NCI-H345 treated with DMSO at 0.1 percent for 48 hours (cell line): ENCODE measurements at regions not wholly inside any gene's neighbourhood (a gene's known extent, or its start where the extent isn't known, plus 50 kb on each side); places are given as distances from the start of the nearest gene placed in this dataset.

Experiments
- DNase-seq: peaks from one replicate; lab custom pipeline; 2025; ENCODE audit not compliant: unreplicated experiment; lab: John Stamatoyannopoulos, UW

GRCh38 chr19:28020619-28021258 is 1192.2 kb downstream of the UQCRFS1 start:
- DNase-seq: peak; percentile 54

GRCh38 chr19:28019901-28020300 is 1193.0 kb downstream of the UQCRFS1 start:
- no peak for DNase-seq

GRCh38 chr19:28019371-28019770 is 1193.6 kb downstream of the UQCRFS1 start:
- DNase-seq: no peak

- DNase-seq: no peak
Observed at GRCh38 chr19:28018499-28018898, 1194.5 kb downstream of the UQCRFS1 start.

GRCh38 chr19:28014615-28015405 is 1198.1 kb downstream of the UQCRFS1 start:
- no peak for DNase-seq

GRCh38 chr19:28012361-28012760 is 1200.6 kb downstream of the UQCRFS1 start:
- no peak for DNase-seq

GRCh38 chr19:28010656-28011055 is 1202.3 kb downstream of the UQCRFS1 start:
- DNase-seq: no peak

- DNase-seq: no peak
Observed at GRCh38 chr19:28009696-28010095, 1203.3 kb downstream of the UQCRFS1 start.

GRCh38 chr19:28008695-28009094 is 1204.3 kb downstream of the UQCRFS1 start:
- no peak for DNase-seq

GRCh38 chr19:28003543-28003942 is 1209.4 kb downstream of the UQCRFS1 start:
- no peak for DNase-seq

GRCh38 chr19:27997069-27997468 is 1215.9 kb downstream of the UQCRFS1 start:
- no peak for DNase-seq

- DNase-seq: no peak
Observed at GRCh38 chr19:27993619-27994570, 1219.1 kb downstream of the UQCRFS1 start.

GRCh38 chr19:27986299-27986698 is 1226.7 kb downstream of the UQCRFS1 start:
- DNase-seq: no peak

GRCh38 chr19:27975419-27976005 is 1237.4 kb downstream of the UQCRFS1 start:
- DNase-seq: no peak

GRCh38 chr19:27974082-27974513 is 1238.9 kb downstream of the UQCRFS1 start:
- peak; percentile 44 for DNase-seq

GRCh38 chr19:27972291-27973040 is 1240.5 kb downstream of the UQCRFS1 start:
- DNase-seq: no peak

GRCh38 chr19:27971869-27972268 is 1241.1 kb downstream of the UQCRFS1 start:
- no peak for DNase-seq

- no peak for DNase-seq
Observed at GRCh38 chr19:27971071-27971470, 1241.9 kb downstream of the UQCRFS1 start.

GRCh38 chr19:27966390-27966816 is 1246.5 kb downstream of the UQCRFS1 start:
- peak; percentile 10 for DNase-seq

- DNase-seq: no peak
Observed at GRCh38 chr19:27964185-27964584, 1248.8 kb downstream of the UQCRFS1 start.
